ENCODE measurements at regions not wholly inside any gene's neighbourhood (a gene's known extent, or its start where the extent isn't known, plus 50 kb on each side); places are given as distances from the start of the nearest gene placed in this dataset.

DNA sequence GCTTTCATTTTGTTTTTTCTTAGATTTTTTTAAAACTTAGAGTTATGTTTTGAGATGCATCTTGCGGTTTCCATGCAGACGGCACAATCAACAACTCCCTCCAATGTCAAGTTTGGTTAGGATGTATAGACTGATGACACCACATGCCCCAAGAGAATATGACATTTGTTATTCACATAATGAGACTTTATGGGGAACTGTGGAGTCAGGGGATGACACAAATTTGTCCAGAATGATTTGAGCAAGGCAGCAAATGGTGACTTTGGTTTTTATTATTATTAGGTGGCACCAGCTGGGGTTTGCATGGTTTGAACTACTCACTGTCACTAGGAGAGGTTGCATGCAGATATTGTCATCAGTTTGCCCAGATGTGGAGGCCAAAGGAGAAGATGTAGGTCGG, 461.8 kb upstream of the PRKX start:
- no peaks in the 10 kb centered on the region for H3F3A ChIP-seq (replicated peaks; ENCODE audit: low read depth)
- H3K36me3 ChIP-seq (ENCODE audit: insufficient read depth), result no peaks in the 10 kb centered on the region
- Mint-ChIP-seq H3K4me1 (peaks cover 5% of the 10 kb centered on the region; the same call in 1 of the 3 replicates), H3K27me3 (ENCODE audit: insufficient read depth, low read depth, poor library complexity) (no peaks in the 10 kb centered on the region), H3K9me3 (peaks cover 13% of the 10 kb centered on the region; the same call in 2 of the 3 replicates), H3K36me3 (ENCODE audit: low read depth) (peaks cover 3% of the 10 kb centered on the region; the same call in 1 of the 3 replicates), H3K4me3 (no peak overlapping the region), H3K27ac (no peak overlapping the region)
- H3K4me3 ChIP-seq, result no peak overlapping the region
- no peaks in the 10 kb centered on the region for H3K4me1 ChIP-seq (ENCODE audit: insufficient read depth)
- H3K27ac ChIP-seq (ENCODE audit: low read depth), result no peak overlapping the region
- H2AFZ ChIP-seq, result no peak overlapping the region
- no peaks in the 10 kb centered on the region for H3K9me2 ChIP-seq (ENCODE audit: insufficient read depth)
- no peak for DNase-seq (ENCODE audit: low spot score)
- H3K4me2 ChIP-seq, result no peak overlapping the region
- no peaks in the 10 kb centered on the region for H3K79me2 ChIP-seq (replicated peaks; ENCODE audit: insufficient read depth)
- no peaks in the 10 kb centered on the region for H4K20me1 ChIP-seq (replicated peaks; ENCODE audit: insufficient read depth)
- ATAC-seq, result no peak
- TF ChIP-seq CREB1 (CRISPR knock-in tag; IDR thresholded peaks at IDR 0.05; ENCODE audit: low read depth) (no peak), POLR2AphosphoS5 (IDR thresholded peaks at IDR 0.05; ENCODE audit: low read depth) (no peak), EZH2 (IDR thresholded peaks at IDR 0.05; ENCODE audit: low read depth, unreplicated experiment) (no peak), ZNF331 (CRISPR knock-in tag; IDR thresholded peaks at IDR 0.05; ENCODE audit: low read depth) (no peak), STAT1 (IDR thresholded peaks at IDR 0.05; ENCODE audit: unreplicated experiment) (no peak), EZH2phosphoT487 (IDR thresholded peaks at IDR 0.05; ENCODE audit: unreplicated experiment) (no peak), NANOG (IDR thresholded peaks at IDR 0.05; ENCODE audit: borderline replicate concordance) (no peak), JUNB (IDR thresholded peaks at IDR 0.05; ENCODE audit: unreplicated experiment) (no peak)
- TF ChIP-seq, protein P1, sequence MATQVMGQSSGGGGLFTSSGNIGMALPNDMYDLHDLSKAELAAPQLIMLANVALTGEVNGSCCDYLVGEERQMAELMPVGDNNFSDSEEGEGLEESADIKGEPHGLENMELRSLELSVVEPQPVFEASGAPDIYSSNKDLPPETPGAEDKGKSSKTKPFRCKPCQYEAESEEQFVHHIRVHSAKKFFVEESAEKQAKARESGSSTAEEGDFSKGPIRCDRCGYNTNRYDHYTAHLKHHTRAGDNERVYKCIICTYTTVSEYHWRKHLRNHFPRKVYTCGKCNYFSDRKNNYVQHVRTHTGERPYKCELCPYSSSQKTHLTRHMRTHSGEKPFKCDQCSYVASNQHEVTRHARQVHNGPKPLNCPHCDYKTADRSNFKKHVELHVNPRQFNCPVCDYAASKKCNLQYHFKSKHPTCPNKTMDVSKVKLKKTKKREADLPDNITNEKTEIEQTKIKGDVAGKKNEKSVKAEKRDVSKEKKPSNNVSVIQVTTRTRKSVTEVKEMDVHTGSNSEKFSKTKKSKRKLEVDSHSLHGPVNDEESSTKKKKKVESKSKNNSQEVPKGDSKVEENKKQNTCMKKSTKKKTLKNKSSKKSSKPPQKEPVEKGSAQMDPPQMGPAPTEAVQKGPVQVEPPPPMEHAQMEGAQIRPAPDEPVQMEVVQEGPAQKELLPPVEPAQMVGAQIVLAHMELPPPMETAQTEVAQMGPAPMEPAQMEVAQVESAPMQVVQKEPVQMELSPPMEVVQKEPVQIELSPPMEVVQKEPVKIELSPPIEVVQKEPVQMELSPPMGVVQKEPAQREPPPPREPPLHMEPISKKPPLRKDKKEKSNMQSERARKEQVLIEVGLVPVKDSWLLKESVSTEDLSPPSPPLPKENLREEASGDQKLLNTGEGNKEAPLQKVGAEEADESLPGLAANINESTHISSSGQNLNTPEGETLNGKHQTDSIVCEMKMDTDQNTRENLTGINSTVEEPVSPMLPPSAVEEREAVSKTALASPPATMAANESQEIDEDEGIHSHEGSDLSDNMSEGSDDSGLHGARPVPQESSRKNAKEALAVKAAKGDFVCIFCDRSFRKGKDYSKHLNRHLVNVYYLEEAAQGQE (IDR thresholded peaks at IDR 0.05; ENCODE audit: unreplicated experiment), result no peak
- TF ChIP-seq, protein P2, sequence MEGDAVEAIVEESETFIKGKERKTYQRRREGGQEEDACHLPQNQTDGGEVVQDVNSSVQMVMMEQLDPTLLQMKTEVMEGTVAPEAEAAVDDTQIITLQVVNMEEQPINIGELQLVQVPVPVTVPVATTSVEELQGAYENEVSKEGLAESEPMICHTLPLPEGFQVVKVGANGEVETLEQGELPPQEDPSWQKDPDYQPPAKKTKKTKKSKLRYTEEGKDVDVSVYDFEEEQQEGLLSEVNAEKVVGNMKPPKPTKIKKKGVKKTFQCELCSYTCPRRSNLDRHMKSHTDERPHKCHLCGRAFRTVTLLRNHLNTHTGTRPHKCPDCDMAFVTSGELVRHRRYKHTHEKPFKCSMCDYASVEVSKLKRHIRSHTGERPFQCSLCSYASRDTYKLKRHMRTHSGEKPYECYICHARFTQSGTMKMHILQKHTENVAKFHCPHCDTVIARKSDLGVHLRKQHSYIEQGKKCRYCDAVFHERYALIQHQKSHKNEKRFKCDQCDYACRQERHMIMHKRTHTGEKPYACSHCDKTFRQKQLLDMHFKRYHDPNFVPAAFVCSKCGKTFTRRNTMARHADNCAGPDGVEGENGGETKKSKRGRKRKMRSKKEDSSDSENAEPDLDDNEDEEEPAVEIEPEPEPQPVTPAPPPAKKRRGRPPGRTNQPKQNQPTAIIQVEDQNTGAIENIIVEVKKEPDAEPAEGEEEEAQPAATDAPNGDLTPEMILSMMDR (conservative IDR thresholded peaks at IDR 0.05; ENCODE audit: low read depth in 2 of 2), result no peak
- TF ChIP-seq, protein P3, sequence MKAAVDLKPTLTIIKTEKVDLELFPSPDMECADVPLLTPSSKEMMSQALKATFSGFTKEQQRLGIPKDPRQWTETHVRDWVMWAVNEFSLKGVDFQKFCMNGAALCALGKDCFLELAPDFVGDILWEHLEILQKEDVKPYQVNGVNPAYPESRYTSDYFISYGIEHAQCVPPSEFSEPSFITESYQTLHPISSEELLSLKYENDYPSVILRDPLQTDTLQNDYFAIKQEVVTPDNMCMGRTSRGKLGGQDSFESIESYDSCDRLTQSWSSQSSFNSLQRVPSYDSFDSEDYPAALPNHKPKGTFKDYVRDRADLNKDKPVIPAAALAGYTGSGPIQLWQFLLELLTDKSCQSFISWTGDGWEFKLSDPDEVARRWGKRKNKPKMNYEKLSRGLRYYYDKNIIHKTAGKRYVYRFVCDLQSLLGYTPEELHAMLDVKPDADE (IDR thresholded peaks at IDR 0.05), result no peak
- no peaks in the 10 kb centered on the region for H3K27me3 ChIP-seq (ENCODE audit: insufficient read depth)
